Hematopoietic multipotent progenitor cell treated with erythropoietin and hydrocortisone succinate and interleukin-3 and kit ligand, for 4 days (in vitro differentiated cells): ENCODE measurements at regions not wholly inside any gene's neighbourhood (a gene's known extent, or its start where the extent isn't known, plus 50 kb on each side); places are given as distances from the start of the nearest gene placed in this dataset.

Experiments used
- DNase-seq: peaks from one replicate; pipeline ENCODE4 v3.0.0-alpha.2; 2015

GRCh38 chr18:22628795-22629510, 211.2 kb upstream of the CTAGE1 start:
- no peak for DNase-seq

- no peak for DNase-seq
These were observed 213.3 kb upstream of the CTAGE1 start for GRCh38 chr18:22630980-22631379.

- DNase-seq = no peak
These were observed 214.5 kb upstream of the CTAGE1 start for GRCh38 chr18:22632191-22632590.

GRCh38 chr18:22634464-22634863, 216.7 kb upstream of the CTAGE1 start:
- no peak for DNase-seq

- no peak for DNase-seq
These were observed 220.1 kb upstream of the CTAGE1 start for GRCh38 chr18:22637787-22638186.

GRCh38 chr18:22639026-22639463, 221.3 kb upstream of the CTAGE1 start:
- DNase-seq = no peak

GRCh38 chr18:22639561-22639960, 221.8 kb upstream of the CTAGE1 start:
- no peak for DNase-seq

GRCh38 chr18:22640281-22640842, 222.6 kb upstream of the CTAGE1 start:
- DNase-seq = no peak

GRCh38 chr18:22641958-22642357, 224.2 kb upstream of the CTAGE1 start:
- no peak for DNase-seq

- DNase-seq = no peak
These were observed 226.0 kb upstream of the CTAGE1 start for GRCh38 chr18:22643731-22644130.

GRCh38 chr18:22650247-22650646, 232.5 kb upstream of the CTAGE1 start:
- no peak for DNase-seq

GRCh38 chr18:22657619-22658018, 239.9 kb upstream of the CTAGE1 start:
- no peak for DNase-seq

GRCh38 chr18:22658318-22658717, 240.6 kb upstream of the CTAGE1 start:
- DNase-seq = no peak

GRCh38 chr18:22663378-22663777, 245.7 kb upstream of the CTAGE1 start:
- no peak for DNase-seq

- no peak for DNase-seq
These were observed 248.8 kb upstream of the CTAGE1 start for GRCh38 chr18:22666411-22666940.

- no peak for DNase-seq
These were observed 249.4 kb upstream of the CTAGE1 start for GRCh38 chr18:22667156-22667555.

GRCh38 chr18:22667616-22668422, 250.1 kb upstream of the CTAGE1 start:
- DNase-seq = peak; percentile 53

- DNase-seq = no peak
These were observed 250.8 kb upstream of the CTAGE1 start for GRCh38 chr18:22668496-22668895.

- DNase-seq = no peak
These were observed 253.2 kb upstream of the CTAGE1 start for GRCh38 chr18:22670914-22671313.

GRCh38 chr18:22673182-22673862, 255.6 kb upstream of the CTAGE1 start:
- no peak for DNase-seq

- no peak for DNase-seq
These were observed 256.6 kb upstream of the CTAGE1 start for GRCh38 chr18:22674272-22674671.

GRCh38 chr18:22675006-22675405, 257.3 kb upstream of the CTAGE1 start:
- DNase-seq = no peak

- no peak for DNase-seq
These were observed 256.7 kb upstream of the RBBP8 start for GRCh38 chr18:22676423-22676822.
